Progenitor cell of endocrine pancreas (in vitro differentiated cells): ENCODE measurements at regions not wholly inside any gene's neighbourhood (a gene's known extent, or its start where the extent isn't known, plus 50 kb on each side); places are given as distances from the start of the nearest gene placed in this dataset.

ENCODE experiments used
- DNase-seq: peaks from one replicate; pipeline ENCODE4 v3.0.0; 2021; ENCODE audit warnings: low spot score; ENCODE audit not compliant: unreplicated experiment
- H3K27ac Mint-ChIP-seq: 2 replicates; pipeline ENCODE4 v1.8.0; 2021; ENCODE audit warnings: mild to moderate bottlenecking, moderate library complexity, mixed read lengths
- H3K27me3 Mint-ChIP-seq: 2 replicates; pipeline ENCODE4 v1.8.0; 2021; ENCODE audit warnings: mixed read lengths
- H3K36me3 Mint-ChIP-seq: 2 replicates; pipeline ENCODE4 v1.8.0; 2022; ENCODE audit warnings: mixed read lengths; ENCODE audit not compliant: insufficient read depth
- H3K4me1 Mint-ChIP-seq: 2 replicates; pipeline ENCODE4 v1.8.0; 2021; ENCODE audit warnings: low read depth, mixed read lengths
- H3K4me3 Mint-ChIP-seq: 2 replicates; pipeline ENCODE4 v1.8.0; 2021; ENCODE audit warnings: low read depth, mild to moderate bottlenecking, moderate library complexity, mixed read lengths
- H3K9me3 Mint-ChIP-seq: 2 replicates; pipeline ENCODE4 v1.8.0; 2021; ENCODE audit warnings: low read depth, mixed read lengths
- TF ChIP-seq, protein P1 (sequence below): fragments of 200-600 bp; sonication (generic); IDR thresholded peaks from one replicate; pipeline ENCODE4 v1.5.0; 2021; ENCODE audit warnings: antibody characterized with exemption, mild to moderate bottlenecking; ENCODE audit not compliant: unreplicated experiment

DNA sequence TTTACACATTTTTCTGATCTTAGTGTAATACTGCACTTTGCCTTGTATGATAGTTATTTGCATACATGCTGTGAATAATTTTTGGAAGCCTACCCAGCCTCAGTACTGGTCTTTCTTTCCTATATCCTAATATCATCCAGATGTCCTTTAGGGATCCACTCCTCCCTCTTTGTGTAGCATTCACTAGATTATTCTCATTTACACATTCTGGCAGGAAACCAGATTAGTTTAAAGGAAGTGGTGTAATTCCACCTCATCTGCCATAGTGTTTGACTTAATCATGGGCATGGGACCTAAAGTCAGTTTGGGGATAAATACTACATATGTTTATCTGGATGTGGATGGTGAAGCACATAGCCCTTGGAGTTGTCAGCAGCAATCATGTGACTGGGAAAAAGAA is 444.9 kb upstream of the MAP2 start:
- no peaks in the 10 kb centered on the region for H3K9me3 Mint-ChIP-seq
- peaks cover 2% of the 10 kb centered on the region for H3K4me1 Mint-ChIP-seq
- H3K27me3 Mint-ChIP-seq = no peaks in the 10 kb centered on the region
- TF ChIP-seq, protein P1, sequence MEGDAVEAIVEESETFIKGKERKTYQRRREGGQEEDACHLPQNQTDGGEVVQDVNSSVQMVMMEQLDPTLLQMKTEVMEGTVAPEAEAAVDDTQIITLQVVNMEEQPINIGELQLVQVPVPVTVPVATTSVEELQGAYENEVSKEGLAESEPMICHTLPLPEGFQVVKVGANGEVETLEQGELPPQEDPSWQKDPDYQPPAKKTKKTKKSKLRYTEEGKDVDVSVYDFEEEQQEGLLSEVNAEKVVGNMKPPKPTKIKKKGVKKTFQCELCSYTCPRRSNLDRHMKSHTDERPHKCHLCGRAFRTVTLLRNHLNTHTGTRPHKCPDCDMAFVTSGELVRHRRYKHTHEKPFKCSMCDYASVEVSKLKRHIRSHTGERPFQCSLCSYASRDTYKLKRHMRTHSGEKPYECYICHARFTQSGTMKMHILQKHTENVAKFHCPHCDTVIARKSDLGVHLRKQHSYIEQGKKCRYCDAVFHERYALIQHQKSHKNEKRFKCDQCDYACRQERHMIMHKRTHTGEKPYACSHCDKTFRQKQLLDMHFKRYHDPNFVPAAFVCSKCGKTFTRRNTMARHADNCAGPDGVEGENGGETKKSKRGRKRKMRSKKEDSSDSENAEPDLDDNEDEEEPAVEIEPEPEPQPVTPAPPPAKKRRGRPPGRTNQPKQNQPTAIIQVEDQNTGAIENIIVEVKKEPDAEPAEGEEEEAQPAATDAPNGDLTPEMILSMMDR = no peak
- no peak for DNase-seq
- H3K4me3 Mint-ChIP-seq = no peak overlapping the region
- no peaks in the 10 kb centered on the region for H3K36me3 Mint-ChIP-seq
- no peak overlapping the region for H3K27ac Mint-ChIP-seq

DNA sequence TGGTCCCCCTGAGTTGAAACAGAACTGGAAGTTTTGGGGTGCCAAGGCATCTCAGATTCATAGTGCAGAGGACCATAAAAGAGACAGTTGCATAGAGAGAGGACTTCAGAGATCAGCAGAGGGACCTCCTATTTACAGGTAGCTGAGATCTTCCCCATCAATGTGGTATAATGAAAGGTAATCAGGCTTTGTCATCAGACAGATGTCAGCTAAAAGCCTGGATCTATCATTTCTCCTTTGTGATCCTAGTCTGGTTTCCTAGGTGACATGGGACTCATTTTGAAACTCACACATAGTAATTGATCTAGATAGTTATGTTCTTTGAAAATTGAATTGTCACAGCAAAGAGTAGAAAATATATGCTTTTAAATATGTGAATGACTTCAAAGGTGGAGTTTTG is 443.5 kb upstream of the MAP2 start:
- no peaks in the 10 kb centered on the region for H3K27me3 Mint-ChIP-seq
- no peaks in the 10 kb centered on the region for H3K9me3 Mint-ChIP-seq
- H3K4me1 Mint-ChIP-seq = peaks cover 13% of the 10 kb centered on the region
- H3K4me3 Mint-ChIP-seq = no peak overlapping the region
- no peaks in the 10 kb centered on the region for H3K36me3 Mint-ChIP-seq
- TF ChIP-seq, protein P1 = no peak
- no peak overlapping the region for H3K27ac Mint-ChIP-seq
- DNase-seq = no peak

DNA sequence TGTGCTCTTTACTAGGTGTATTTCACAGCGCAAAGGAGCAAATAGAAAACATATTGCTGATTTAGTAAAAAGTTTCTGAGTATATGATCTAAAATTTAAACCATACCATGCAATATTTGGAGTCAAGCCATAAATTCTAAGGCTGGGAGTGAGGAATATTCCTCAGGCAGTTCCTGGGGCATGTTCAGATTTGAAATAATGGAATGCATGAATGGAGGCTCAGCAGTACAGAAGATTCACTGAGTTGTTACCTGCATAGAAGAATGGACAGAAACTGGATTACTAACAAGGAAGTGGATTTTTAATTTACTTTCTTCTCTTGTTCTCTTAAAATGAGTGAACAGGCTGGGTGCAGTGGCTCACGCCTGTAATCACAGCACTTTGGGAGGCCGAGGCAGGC is 441.0 kb upstream of the MAP2 start:
- H3K27ac Mint-ChIP-seq = no peak overlapping the region
- no peaks in the 10 kb centered on the region for H3K27me3 Mint-ChIP-seq
- H3K36me3 Mint-ChIP-seq = peaks cover under 1% of the 10 kb centered on the region
- peaks cover 22% of the 10 kb centered on the region for H3K4me1 Mint-ChIP-seq
- TF ChIP-seq, protein P1 = no peak
- no peak for DNase-seq
- H3K4me3 Mint-ChIP-seq = no peak overlapping the region
- H3K9me3 Mint-ChIP-seq = peaks cover 2% of the 10 kb centered on the region

DNA sequence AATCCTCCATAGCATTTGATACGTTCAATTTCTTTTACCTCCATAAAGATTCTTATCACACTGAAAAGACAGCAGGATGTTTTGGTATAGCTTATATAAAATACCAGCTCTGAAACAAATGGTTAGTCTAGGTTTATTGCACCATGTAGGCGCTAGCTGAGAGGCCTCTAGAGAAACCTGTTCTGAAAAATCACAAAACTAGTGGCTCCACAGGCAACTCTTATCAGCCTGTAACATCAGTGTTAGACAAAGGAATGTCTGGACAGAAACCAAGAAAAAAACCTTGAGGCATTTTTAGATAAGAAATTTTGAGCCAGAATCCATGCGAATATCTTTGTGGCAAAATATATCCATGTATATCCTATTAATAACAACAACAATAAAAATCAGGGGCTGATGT is 440.4 kb upstream of the MAP2 start:
- TF ChIP-seq, protein P1 = no peak
- Mint-ChIP-seq H3K27ac (no peak overlapping the region), H3K4me1 (peaks cover 24% of the 10 kb centered on the region), H3K36me3 (peaks cover 5% of the 10 kb centered on the region), H3K4me3 (no peak overlapping the region), H3K9me3 (peaks cover 8% of the 10 kb centered on the region), H3K27me3 (no peaks in the 10 kb centered on the region)
- DNase-seq = no peak

DNA sequence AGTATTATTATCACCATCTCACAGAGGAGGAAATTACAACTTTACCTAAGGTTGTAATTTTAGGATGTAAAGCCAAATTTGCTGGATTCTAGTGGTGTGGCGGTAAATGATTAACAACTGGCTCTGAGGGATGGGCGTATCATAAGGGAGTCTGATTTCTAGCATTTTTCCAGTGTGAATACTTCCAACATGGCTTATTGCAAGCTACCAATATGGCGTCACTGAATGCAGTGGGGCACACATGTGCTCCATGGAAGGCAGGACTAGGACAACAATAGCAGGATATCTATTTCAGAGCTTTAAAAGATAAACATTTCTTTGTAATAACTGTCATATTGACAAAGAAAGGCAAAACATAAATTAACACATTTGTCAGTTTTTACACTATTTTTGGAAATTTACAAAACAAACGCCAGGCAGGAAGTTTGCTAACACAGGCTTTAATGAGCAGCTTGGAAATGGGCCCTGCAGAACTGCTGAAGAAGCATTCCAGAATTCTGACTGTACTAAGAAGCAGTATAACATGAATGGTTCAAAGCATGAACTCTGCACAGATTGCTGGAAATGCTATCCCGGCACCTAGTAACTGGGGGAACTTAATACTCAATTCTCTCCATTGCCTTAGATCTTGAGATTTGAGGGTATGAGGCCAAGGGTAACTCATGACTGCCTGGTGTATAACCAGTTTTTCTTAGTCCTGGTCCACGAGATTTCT is 439.3 kb upstream of the MAP2 start:
- H3K27me3 Mint-ChIP-seq = no peaks in the 10 kb centered on the region
- TF ChIP-seq, protein P1 = no peak
- no peak overlapping the region for H3K4me3 Mint-ChIP-seq
- peaks cover 5% of the 10 kb centered on the region for H3K36me3 Mint-ChIP-seq
- H3K4me1 Mint-ChIP-seq = peaks cover 29% of the 10 kb centered on the region
- DNase-seq = no peak
- H3K27ac Mint-ChIP-seq = peak overlapping the region; percentile 2
- H3K9me3 Mint-ChIP-seq = peaks cover 8% of the 10 kb centered on the region
